ENCODE measurements at regions not wholly inside any gene's neighbourhood (a gene's known extent, or its start where the extent isn't known, plus 50 kb on each side); places are given as distances from the start of the nearest gene placed in this dataset.
A peak's percentile ranks its signal among the peaks of the same experiment; 100 is the strongest.

GRCh38 chr15:85976986-85977385 is 102.7 kb upstream of the AGBL1 start:
- DNase-seq: no peak

GRCh38 chr15:85977586-85977985 is 102.1 kb upstream of the AGBL1 start:
- no peak for DNase-seq

GRCh38 chr15:85979929-85980328 is 99.7 kb upstream of the AGBL1 start:
- DNase-seq: no peak

GRCh38 chr15:85980946-85981345 is 98.7 kb upstream of the AGBL1 start:
- DNase-seq: no peak

GRCh38 chr15:85984241-85984640 is 95.4 kb upstream of the AGBL1 start:
- DNase-seq: no peak

GRCh38 chr15:85986116-85986515 is 93.6 kb upstream of the AGBL1 start:
- no peak for DNase-seq

- DNase-seq: no peak
Measured at GRCh38 chr15:85986741-85987140, 92.9 kb upstream of the AGBL1 start.

GRCh38 chr15:85988741-85989140 is 90.9 kb upstream of the AGBL1 start:
- no peak for DNase-seq

- no peak for DNase-seq
Measured at GRCh38 chr15:85992224-85992623, 87.4 kb upstream of the AGBL1 start.

GRCh38 chr15:85993116-85993515 is 86.6 kb upstream of the AGBL1 start:
- DNase-seq: no peak

- DNase-seq: no peak
Measured at GRCh38 chr15:85997618-85998017, 82.1 kb upstream of the AGBL1 start.

- no peak for DNase-seq
Measured at GRCh38 chr15:85999658-86000057, 80.0 kb upstream of the AGBL1 start.

- no peak for DNase-seq
Measured at GRCh38 chr15:86001200-86001599, 78.5 kb upstream of the AGBL1 start.

- no peak for DNase-seq
Measured at GRCh38 chr15:86002444-86002843, 77.2 kb upstream of the AGBL1 start.

- no peak for DNase-seq
Measured at GRCh38 chr15:86004061-86004460, 75.6 kb upstream of the AGBL1 start.

GRCh38 chr15:86006546-86006945 is 73.1 kb upstream of the AGBL1 start:
- no peak for DNase-seq

- no peak for DNase-seq
Measured at GRCh38 chr15:86009727-86010126, 69.9 kb upstream of the AGBL1 start.

- DNase-seq: no peak
Measured at GRCh38 chr15:86010398-86010797, 69.3 kb upstream of the AGBL1 start.

GRCh38 chr15:86010891-86011290 is 68.8 kb upstream of the AGBL1 start:
- DNase-seq: no peak

- DNase-seq: no peak
Measured at GRCh38 chr15:86014016-86014415, 65.7 kb upstream of the AGBL1 start.

- no peak for DNase-seq
Measured at GRCh38 chr15:86016750-86017149, 62.9 kb upstream of the AGBL1 start.

GRCh38 chr15:86018679-86019078 is 61.0 kb upstream of the AGBL1 start:
- no peak for DNase-seq

GRCh38 chr15:86021281-86022264 is 58.1 kb upstream of the AGBL1 start:
- DNase-seq: peak; percentile 3

- no peak for DNase-seq
Measured at GRCh38 chr15:86028961-86029360, 50.7 kb upstream of the AGBL1 start.

All from muscle of arm (tissue), 1 donor.